22Rv1 (cell line): ENCODE measurements at regions not wholly inside any gene's neighbourhood (a gene's known extent, or its start where the extent isn't known, plus 50 kb on each side); places are given as distances from the start of the nearest gene placed in this dataset.

Source experiments
- CTCF ChIP-seq: fragments of 450-650 bp; IDR thresholded peaks from 2 replicates; pipeline ENCODE4 v1.5.1; 2017; ENCODE audit warnings: mild to moderate bottlenecking
- ZFX ChIP-seq: fragments of 450-650 bp; IDR thresholded peaks from 2 replicates; pipeline ENCODE4 v1.6.1; 2017; ENCODE audit warnings: antibody characterized with exemption, borderline replicate concordance

DNA sequence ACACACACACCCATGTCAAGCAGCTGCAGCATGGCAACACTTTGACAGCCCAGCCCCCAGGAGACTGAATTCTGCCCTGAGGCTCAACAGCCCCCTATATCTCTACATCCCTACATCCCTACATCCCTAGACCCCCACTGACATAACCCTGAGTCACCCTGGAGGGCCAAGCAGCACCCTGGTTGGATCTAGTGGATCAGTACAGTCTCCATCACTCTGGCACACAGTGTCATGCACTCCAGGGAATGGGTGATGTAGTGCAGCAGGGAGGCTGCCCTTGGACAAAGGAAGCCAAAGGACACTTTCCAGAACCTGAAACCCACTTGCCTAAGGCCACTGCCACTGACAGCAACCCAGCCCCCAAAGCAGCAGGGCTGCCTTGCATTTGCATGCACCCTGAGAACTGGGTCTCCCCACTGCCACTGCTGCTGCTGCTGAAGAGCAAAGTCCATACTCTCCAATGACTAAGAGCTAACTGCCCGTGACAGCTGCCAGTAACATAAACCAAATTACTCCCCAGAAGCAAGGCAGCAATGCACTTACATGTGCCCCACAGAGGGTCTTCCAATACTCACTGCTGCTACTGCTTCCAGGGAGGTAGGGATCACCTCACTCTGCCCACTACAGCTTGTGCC lies 681.6 kb upstream of the KLHL29 start:
- TF ChIP-seq CTCF (no peak), ZFX (no peak)
